GM12892 (cell line): ENCODE measurements at regions not wholly inside any gene's neighbourhood (a gene's known extent, or its start where the extent isn't known, plus 50 kb on each side); places are given as distances from the start of the nearest gene placed in this dataset.

Source experiments
- POLR2A ChIP-seq: IDR thresholded peaks from 2 replicates; pipeline ENCODE4 v1.6.1; 2011; ENCODE audit warnings: low read depth, low read length, control low read depth
- POLR2AphosphoS5 ChIP-seq: IDR thresholded peaks from 2 replicates; pipeline ENCODE4 v1.6.1; 2011; ENCODE audit warnings: low read depth, low read length, control low read depth
- TAF1 ChIP-seq: IDR thresholded peaks from 2 replicates; pipeline ENCODE4 v1.6.1; 2011; ENCODE audit warnings: low read depth, mild to moderate bottlenecking, control low read depth, low read length, borderline replicate concordance

- no peak for TF ChIP-seq POLR2A
- TF ChIP-seq POLR2AphosphoS5, result no peak
- TF ChIP-seq TAF1, result no peak
Measured at GRCh38 chr13:29925457-29926097, 75.2 kb upstream of the UBL3 start.
